ENCODE measurements at regions not wholly inside any gene's neighbourhood (a gene's known extent, or its start where the extent isn't known, plus 50 kb on each side); places are given as distances from the start of the nearest gene placed in this dataset.

DNA sequence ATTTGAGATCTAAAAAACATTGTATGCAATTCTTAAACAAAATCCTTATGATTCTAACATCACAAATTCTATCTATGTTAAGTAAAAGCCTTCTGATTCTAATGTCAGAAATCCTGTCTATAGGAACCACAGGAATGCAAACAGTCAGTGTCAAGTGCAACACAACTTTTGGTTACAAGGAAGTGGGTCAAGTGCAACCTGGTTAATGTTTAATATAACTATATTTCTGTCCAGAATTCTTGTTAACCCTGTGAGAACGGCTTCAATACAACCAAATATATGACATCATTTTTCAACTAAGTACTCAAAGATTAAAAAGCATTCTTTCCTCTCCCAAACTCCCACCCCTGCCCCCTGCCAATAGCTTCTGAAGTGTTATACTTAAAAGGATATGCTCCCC, 107.9 kb upstream of the PLEKHA5 start:
- dilution Hi-C loops (cut with HindIII; ENCODE audit: low sequenced_read_pairs, unreplicated experiment): no loop called here

More for the DNA sequence above, 107.9 kb upstream of the PLEKHA5 start:
- no peaks in the 10 kb centered on the region for H3K79me1 ChIP-seq (ENCODE audit: low read depth in 1 of 2, low read length in 2 of 2)
- TF ChIP-seq, protein P1, sequence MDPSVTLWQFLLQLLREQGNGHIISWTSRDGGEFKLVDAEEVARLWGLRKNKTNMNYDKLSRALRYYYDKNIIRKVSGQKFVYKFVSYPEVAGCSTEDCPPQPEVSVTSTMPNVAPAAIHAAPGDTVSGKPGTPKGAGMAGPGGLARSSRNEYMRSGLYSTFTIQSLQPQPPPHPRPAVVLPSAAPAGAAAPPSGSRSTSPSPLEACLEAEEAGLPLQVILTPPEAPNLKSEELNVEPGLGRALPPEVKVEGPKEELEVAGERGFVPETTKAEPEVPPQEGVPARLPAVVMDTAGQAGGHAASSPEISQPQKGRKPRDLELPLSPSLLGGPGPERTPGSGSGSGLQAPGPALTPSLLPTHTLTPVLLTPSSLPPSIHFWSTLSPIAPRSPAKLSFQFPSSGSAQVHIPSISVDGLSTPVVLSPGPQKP (IDR thresholded peaks at IDR 0.05; ENCODE audit: borderline replicate concordance, low read depth, low read length): no peak
- no peak for TF ChIP-seq FOS (IDR thresholded peaks at IDR 0.05; ENCODE audit: low read depth, low read length)
- TF ChIP-seq USF2 (IDR thresholded peaks at IDR 0.05; ENCODE audit: low read depth, low read length): no peak
- TF ChIP-seq BHLHE40 (IDR thresholded peaks at IDR 0.05; ENCODE audit: low read depth, low read length): no peak
- no peak for TF ChIP-seq NFE2L2 (IDR thresholded peaks at IDR 0.05; ENCODE audit: low read depth, low read length)
- no peak for TF ChIP-seq MXI1 (IDR thresholded peaks at IDR 0.05; ENCODE audit: borderline replicate concordance, low read depth, low read length)
- no peak for TF ChIP-seq MAZ (IDR thresholded peaks at IDR 0.05; ENCODE audit: borderline replicate concordance, low read depth, low read length)
- no peak for TF ChIP-seq RFX5 (IDR thresholded peaks at IDR 0.05; ENCODE audit: low read depth, low read length)
- no peak for TF ChIP-seq SMC3 (IDR thresholded peaks at IDR 0.05; ENCODE audit: low read depth, low read length)
- no peak for TF ChIP-seq MAFK (IDR thresholded peaks at IDR 0.05; ENCODE audit: low read depth, low read length)
- TF ChIP-seq CTCF (conservative IDR thresholded peaks at IDR 0.05; ENCODE audit: low read depth, low read length): no peak
- TF ChIP-seq CHD1 (IDR thresholded peaks at IDR 0.05; ENCODE audit: low read depth, low read length): no peak
- no peak for TF ChIP-seq CEBPB (IDR thresholded peaks at IDR 0.05; ENCODE audit: low read depth, low read length)
- no TSS peak for BruUV-seq (replicated peaks)
- no peaks in the 10 kb centered on the region for H3K27me3 ChIP-seq (ENCODE audit: control insufficient read depth, insufficient read depth, low read length)
- no peak overlapping the region for H3K14ac ChIP-seq (replicated peaks; ENCODE audit: low read depth, low read length)
- H2BK15ac ChIP-seq (ENCODE audit: low read depth, low read length): no peak overlapping the region
- no peak overlapping the region for H2AK9ac ChIP-seq (replicated peaks; ENCODE audit: low read depth, low read length, poor library complexity)
- CTCF ChIA-PET: no interaction called here
- H3K23ac ChIP-seq (ENCODE audit: low read depth, low read length): no peak overlapping the region
- intact Hi-C loops (cut with micrococcal nuclease): loop anchor here (5.0 kb wide), 1 partner anchor 589 kb away; no protein-coding TSS in a partner anchor
- in situ Hi-C loops (cut with MboI; ENCODE audit: low sequenced_read_pairs): no loop called here
- no peaks in the 10 kb centered on the region for H3K36me3 ChIP-seq (ENCODE audit: control insufficient read depth, insufficient read depth, low read length)
- peaks cover 2% of the 10 kb centered on the region; the same call in 1 of the 2 replicates for H3K9me1 ChIP-seq (ENCODE audit: insufficient read depth, low read length)
- no peak overlapping the region for H3K4ac ChIP-seq (ENCODE audit: low read depth, low read length)
- no peak overlapping the region for H2BK20ac ChIP-seq (ENCODE audit: low read depth, low read length)
- H4K20me1 ChIP-seq (ENCODE audit: insufficient read depth, low read length): no peaks in the 10 kb centered on the region
- no CpG with 5 or more reads among the region's 1 CpG for WGBS, 2 experiments (ENCODE audit: extremely low coverage in 2 of 2, insufficient read length in 1 of 2)
- no peak overlapping the region for H2AK5ac ChIP-seq (ENCODE audit: low read depth, low read length)
- H3K9me3 ChIP-seq (ENCODE audit: control insufficient read depth, insufficient read depth, low read length): no peaks in the 10 kb centered on the region; the same call in 1 of the 2 replicates
- H3K4me2 ChIP-seq (ENCODE audit: low read depth, low read length): no peak overlapping the region
- DNase-seq (peak; percentile 58), ATAC-seq (ENCODE audit: low read depth) (peak; percentile 27; the same call in 1 of the 2 replicates)
- H2BK5ac ChIP-seq (ENCODE audit: low read depth, low read length, poor library complexity, severe bottlenecking): no peak overlapping the region
- H3K9ac ChIP-seq (ENCODE audit: low read depth, low read length): no peak overlapping the region
- no peak overlapping the region for H4K8ac ChIP-seq (ENCODE audit: low read depth in 2 of 2, low read length in 2 of 2)
- no peak overlapping the region for H2AFZ ChIP-seq (replicated peaks; ENCODE audit: low read length, poor library complexity)
- POLR2A ChIA-PET (ENCODE audit: unreplicated experiment): no interaction called here
- no peak overlapping the region for H3K4me3 ChIP-seq (ENCODE audit: insufficient read depth, low read depth, low read length)
- H3K27ac ChIP-seq (ENCODE audit: insufficient read depth, low read length): no peak overlapping the region
- no peak overlapping the region for H3K18ac ChIP-seq (ENCODE audit: low read depth, low read length)
- H2BK120ac ChIP-seq (ENCODE audit: low read depth, low read length): no peak overlapping the region
- no peak overlapping the region for H3K56ac ChIP-seq (ENCODE audit: extremely low read depth, insufficient read depth, low read length)
- no peak overlapping the region for H4K91ac ChIP-seq (ENCODE audit: insufficient read depth, low read depth, low read length)
- H3K4me1 ChIP-seq (ENCODE audit: control insufficient read depth, insufficient read depth, low read length): peaks cover 8% of the 10 kb centered on the region
- no peak overlapping the region for H4K5ac ChIP-seq (ENCODE audit: low read depth, low read length)

All from IMR-90 (cell line).